ENCODE measurements at regions not wholly inside any gene's neighbourhood (a gene's known extent, or its start where the extent isn't known, plus 50 kb on each side); places are given as distances from the start of the nearest gene placed in this dataset.

DNA sequence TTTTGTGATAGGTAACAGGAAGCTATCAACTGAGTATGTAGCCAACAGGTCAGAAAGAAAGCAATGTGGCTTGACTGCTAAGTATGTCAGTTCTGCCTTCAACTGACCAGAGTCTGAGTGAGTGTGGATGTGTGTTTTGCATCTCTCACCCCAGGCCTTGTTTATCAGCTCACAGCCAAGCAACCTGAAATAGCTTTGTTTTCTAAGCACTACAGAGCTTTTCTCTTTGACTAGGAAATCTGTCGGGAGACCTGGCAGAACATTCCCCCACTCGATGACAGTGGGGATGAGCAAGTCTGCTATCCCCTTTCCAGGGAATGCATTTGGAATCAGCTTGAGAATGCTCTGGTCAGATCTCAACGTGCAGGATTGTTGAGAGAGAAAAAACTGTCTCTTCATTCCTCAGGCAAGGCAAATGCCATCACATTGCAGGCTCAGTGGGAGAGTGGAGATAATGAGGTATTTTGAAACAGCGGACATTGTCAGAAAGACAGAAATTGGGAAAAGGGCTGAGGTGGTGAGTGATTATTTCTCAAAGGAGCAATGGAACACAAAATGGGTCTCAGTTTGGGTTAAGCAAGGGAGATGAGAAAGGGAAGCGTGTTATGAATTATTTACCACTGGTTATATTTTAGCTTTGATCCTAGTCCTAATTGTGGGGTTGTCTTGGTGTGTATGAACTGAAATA is 233.8 kb upstream of the PIK3C3 start:
- H3K4me3 ChIP-seq (ENCODE audit: insufficient read length, low read depth) = no peak overlapping the region
- H3K36me3 ChIP-seq (ENCODE audit: insufficient read depth, insufficient read length, low read length) = no peaks in the 10 kb centered on the region
- H3K9me3 ChIP-seq (ENCODE audit: insufficient read depth, low read length) = no peaks in the 10 kb centered on the region
- no peak for DNase-seq (ENCODE audit: low read depth, low spot score)
- no peaks in the 10 kb centered on the region for H3K27me3 ChIP-seq (ENCODE audit: insufficient read depth, insufficient read length)
- TF ChIP-seq YY1 (IDR thresholded peaks at IDR 0.05; ENCODE audit: insufficient read depth, insufficient read length) (no peak), SUZ12 (IDR thresholded peaks at IDR 0.05; ENCODE audit: extremely low read depth, insufficient read depth, insufficient read length) (no peak), ZNF274 (IDR thresholded peaks at IDR 0.05; ENCODE audit: low read depth, low read length) (no peak)
- no peak overlapping the region for H3K9ac ChIP-seq (ENCODE audit: insufficient read length, low read depth)
- H3K4me1 ChIP-seq (ENCODE audit: insufficient read depth, insufficient read length) = no peaks in the 10 kb centered on the region

DNA sequence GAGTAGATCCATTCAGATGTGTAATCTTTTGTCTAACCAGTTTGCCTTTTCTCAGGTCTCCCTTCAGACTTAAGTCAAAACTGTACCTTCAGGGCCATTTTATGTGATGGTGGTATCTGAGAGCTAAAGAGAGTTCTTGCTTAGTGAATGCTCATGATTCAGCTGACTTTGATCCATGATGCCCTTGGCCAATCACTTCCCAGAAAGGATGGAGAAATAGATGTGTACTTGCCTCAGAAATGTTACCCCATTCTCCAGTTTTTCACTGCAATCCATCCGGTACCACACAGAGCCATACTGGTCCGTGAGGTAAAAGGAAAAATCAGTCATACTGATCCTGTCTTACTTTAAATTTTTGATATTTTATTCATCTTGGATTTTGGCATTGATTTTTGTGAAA is 234.8 kb upstream of the PIK3C3 start:
- Histone ChIP-seq H3K9me3 (ENCODE audit: insufficient read depth, low read length) (no peaks in the 10 kb centered on the region), H3K4me3 (ENCODE audit: insufficient read length, low read depth) (no peak overlapping the region), H3K9ac (ENCODE audit: insufficient read length, low read depth) (no peak overlapping the region), H3K4me1 (ENCODE audit: insufficient read depth, insufficient read length) (no peaks in the 10 kb centered on the region), H3K36me3 (ENCODE audit: insufficient read depth, insufficient read length, low read length) (no peaks in the 10 kb centered on the region), H3K27me3 (ENCODE audit: insufficient read depth, insufficient read length) (no peaks in the 10 kb centered on the region)
- DNase-seq (ENCODE audit: low read depth, low spot score) = no peak
- TF ChIP-seq SUZ12 (IDR thresholded peaks at IDR 0.05; ENCODE audit: extremely low read depth, insufficient read depth, insufficient read length) (no peak), YY1 (IDR thresholded peaks at IDR 0.05; ENCODE audit: insufficient read depth, insufficient read length) (no peak), ZNF274 (IDR thresholded peaks at IDR 0.05; ENCODE audit: low read depth, low read length) (no peak)

DNA sequence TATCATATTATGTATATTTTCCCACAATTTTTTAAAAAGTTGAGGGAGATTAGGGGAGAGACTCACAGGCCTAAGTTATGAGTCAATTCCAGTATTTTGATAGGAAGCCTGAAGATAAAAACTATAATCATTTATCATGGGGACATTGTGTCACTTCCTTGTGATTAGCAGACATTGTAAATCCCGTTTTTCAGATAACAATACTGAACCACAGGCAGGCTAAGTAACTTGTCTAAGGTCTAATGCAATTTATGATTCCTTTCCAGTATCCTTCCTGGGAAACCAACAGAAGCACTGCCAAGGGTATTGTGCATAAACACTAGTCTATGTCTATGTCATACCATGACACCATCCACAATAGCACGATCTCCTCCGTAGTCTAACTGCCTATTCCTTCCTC is 235.2 kb upstream of the PIK3C3 start:
- DNase-seq (ENCODE audit: low read depth, low spot score) = no peak
- Histone ChIP-seq H3K4me3 (ENCODE audit: insufficient read length, low read depth) (no peak overlapping the region), H3K4me1 (ENCODE audit: insufficient read depth, insufficient read length) (no peaks in the 10 kb centered on the region), H3K36me3 (ENCODE audit: insufficient read depth, insufficient read length, low read length) (no peaks in the 10 kb centered on the region), H3K9ac (ENCODE audit: insufficient read length, low read depth) (no peak overlapping the region), H3K27me3 (ENCODE audit: insufficient read depth, insufficient read length) (no peaks in the 10 kb centered on the region), H3K9me3 (ENCODE audit: insufficient read depth, low read length) (no peaks in the 10 kb centered on the region)
- TF ChIP-seq SUZ12 (IDR thresholded peaks at IDR 0.05; ENCODE audit: extremely low read depth, insufficient read depth, insufficient read length) (no peak), YY1 (IDR thresholded peaks at IDR 0.05; ENCODE audit: insufficient read depth, insufficient read length) (no peak), ZNF274 (IDR thresholded peaks at IDR 0.05; ENCODE audit: low read depth, low read length) (no peak)

DNA sequence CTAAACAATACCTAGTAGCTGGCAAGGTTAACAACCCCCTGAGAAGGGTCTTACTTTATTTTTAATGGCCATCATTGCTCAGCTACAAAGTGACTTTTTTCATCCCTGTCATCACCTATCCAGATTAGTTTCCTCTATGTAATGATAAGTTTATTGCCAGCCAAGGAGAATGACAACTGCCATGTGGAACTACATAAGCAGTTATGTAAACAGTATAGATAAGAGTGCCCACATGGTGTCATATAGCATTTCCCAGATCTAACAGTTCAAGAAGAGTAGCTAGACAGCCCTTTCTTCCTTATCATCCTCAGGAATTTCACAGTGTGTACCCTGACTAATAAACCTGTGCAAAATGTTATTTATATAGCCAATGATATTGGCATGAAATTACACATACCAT is 240.2 kb upstream of the PIK3C3 start:
- Histone ChIP-seq H3K4me3 (ENCODE audit: insufficient read length, low read depth) (no peak overlapping the region), H3K27me3 (ENCODE audit: insufficient read depth, insufficient read length) (no peaks in the 10 kb centered on the region), H3K9ac (ENCODE audit: insufficient read length, low read depth) (no peak overlapping the region), H3K4me1 (ENCODE audit: insufficient read depth, insufficient read length) (no peaks in the 10 kb centered on the region), H3K9me3 (ENCODE audit: insufficient read depth, low read length) (no peaks in the 10 kb centered on the region), H3K36me3 (ENCODE audit: insufficient read depth, insufficient read length, low read length) (no peaks in the 10 kb centered on the region)
- TF ChIP-seq ZNF274 (IDR thresholded peaks at IDR 0.05; ENCODE audit: low read depth, low read length) = no peak
- TF ChIP-seq YY1 (IDR thresholded peaks at IDR 0.05; ENCODE audit: insufficient read depth, insufficient read length) = no peak
- TF ChIP-seq SUZ12 (IDR thresholded peaks at IDR 0.05; ENCODE audit: extremely low read depth, insufficient read depth, insufficient read length) = no peak
- DNase-seq (ENCODE audit: low read depth, low spot score) = no peak

DNA sequence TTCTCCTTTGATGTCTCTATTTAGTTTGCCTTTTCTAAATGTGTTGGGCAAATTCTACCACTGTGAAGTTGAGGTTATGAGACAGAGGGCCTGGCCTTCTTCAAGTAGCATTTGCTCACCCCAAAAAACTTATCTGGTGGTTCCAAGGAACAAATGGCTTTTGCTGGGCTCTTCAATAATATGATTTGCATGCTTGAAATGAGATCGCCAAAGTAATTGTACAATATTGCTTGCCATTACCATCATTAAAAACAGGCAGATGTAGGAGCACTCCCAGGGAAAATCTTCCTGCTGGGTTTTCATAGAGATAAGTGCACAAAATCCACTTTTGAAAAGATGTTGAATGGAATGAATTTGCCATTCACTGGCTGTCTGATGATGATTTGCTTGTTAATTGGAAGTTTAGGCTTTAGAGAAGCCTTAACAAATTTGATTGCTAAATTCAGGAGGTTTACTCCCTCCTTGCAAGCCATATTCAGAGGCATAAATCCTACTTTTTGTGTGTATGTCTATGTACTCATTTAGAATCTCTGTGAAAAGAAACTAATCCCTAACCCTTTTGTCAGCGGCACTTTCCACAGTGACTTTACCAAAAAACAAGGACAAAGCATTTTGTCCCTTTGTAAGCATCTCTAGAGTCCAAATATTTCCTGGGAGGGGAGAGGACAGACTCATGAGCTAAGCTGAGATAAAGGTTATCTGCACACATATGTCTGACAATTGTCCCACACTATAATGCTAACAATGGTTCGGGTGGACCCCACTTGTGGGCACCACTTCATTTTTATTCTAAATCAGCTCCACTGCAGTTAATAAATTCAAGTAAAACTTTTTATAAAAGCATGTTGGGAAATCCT is 240.8 kb upstream of the PIK3C3 start:
- no peak for TF ChIP-seq ZNF274 (IDR thresholded peaks at IDR 0.05; ENCODE audit: low read depth, low read length)
- no peak for TF ChIP-seq YY1 (IDR thresholded peaks at IDR 0.05; ENCODE audit: insufficient read depth, insufficient read length)
- TF ChIP-seq SUZ12 (IDR thresholded peaks at IDR 0.05; ENCODE audit: extremely low read depth, insufficient read depth, insufficient read length) = no peak
- no peak for DNase-seq (ENCODE audit: low read depth, low spot score)
- no peak overlapping the region for H3K9ac ChIP-seq (ENCODE audit: insufficient read length, low read depth)
- H3K27me3 ChIP-seq (ENCODE audit: insufficient read depth, insufficient read length) = no peaks in the 10 kb centered on the region
- H3K9me3 ChIP-seq (ENCODE audit: insufficient read depth, low read length) = no peaks in the 10 kb centered on the region
- no peaks in the 10 kb centered on the region for H3K4me1 ChIP-seq (ENCODE audit: insufficient read depth, insufficient read length)
- H3K36me3 ChIP-seq (ENCODE audit: insufficient read depth, insufficient read length, low read length) = no peaks in the 10 kb centered on the region
- H3K4me3 ChIP-seq (ENCODE audit: insufficient read length, low read depth) = no peak overlapping the region

DNA sequence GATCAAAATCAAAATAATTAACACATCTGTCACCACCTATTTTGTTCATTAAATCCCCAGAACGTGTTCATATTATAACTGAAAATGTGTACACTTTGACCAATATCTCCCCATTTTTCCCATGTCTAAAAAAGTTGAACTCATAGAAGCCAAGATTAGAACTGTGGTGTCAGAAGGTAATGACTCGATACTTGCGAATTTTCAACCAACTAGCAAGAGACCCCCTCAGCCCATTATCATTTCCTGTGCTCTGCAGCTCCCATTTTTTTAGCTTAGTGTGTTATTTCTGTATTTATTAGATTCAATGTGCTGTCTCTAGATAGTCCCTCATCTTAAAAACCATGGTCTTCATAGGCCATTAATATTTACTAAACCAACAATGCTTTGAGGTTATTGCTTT is 248.7 kb upstream of the PIK3C3 start:
- Histone ChIP-seq H3K9ac (ENCODE audit: insufficient read length, low read depth) (no peak overlapping the region), H3K27me3 (ENCODE audit: insufficient read depth, insufficient read length) (no peaks in the 10 kb centered on the region), H3K36me3 (ENCODE audit: insufficient read depth, insufficient read length, low read length) (no peaks in the 10 kb centered on the region), H3K4me3 (ENCODE audit: insufficient read length, low read depth) (no peak overlapping the region), H3K4me1 (ENCODE audit: insufficient read depth, insufficient read length) (no peaks in the 10 kb centered on the region), H3K9me3 (ENCODE audit: insufficient read depth, low read length) (no peaks in the 10 kb centered on the region)
- no peak for TF ChIP-seq SUZ12 (IDR thresholded peaks at IDR 0.05; ENCODE audit: extremely low read depth, insufficient read depth, insufficient read length)
- no peak for TF ChIP-seq YY1 (IDR thresholded peaks at IDR 0.05; ENCODE audit: insufficient read depth, insufficient read length)
- TF ChIP-seq ZNF274 (IDR thresholded peaks at IDR 0.05; ENCODE audit: low read depth, low read length) = no peak
- no peak for DNase-seq (ENCODE audit: low read depth, low spot score)

Data from NT2/D1 (cell line).